ENCODE measurements at regions not wholly inside any gene's neighbourhood (a gene's known extent, or its start where the extent isn't known, plus 50 kb on each side); places are given as distances from the start of the nearest gene placed in this dataset.

DNA sequence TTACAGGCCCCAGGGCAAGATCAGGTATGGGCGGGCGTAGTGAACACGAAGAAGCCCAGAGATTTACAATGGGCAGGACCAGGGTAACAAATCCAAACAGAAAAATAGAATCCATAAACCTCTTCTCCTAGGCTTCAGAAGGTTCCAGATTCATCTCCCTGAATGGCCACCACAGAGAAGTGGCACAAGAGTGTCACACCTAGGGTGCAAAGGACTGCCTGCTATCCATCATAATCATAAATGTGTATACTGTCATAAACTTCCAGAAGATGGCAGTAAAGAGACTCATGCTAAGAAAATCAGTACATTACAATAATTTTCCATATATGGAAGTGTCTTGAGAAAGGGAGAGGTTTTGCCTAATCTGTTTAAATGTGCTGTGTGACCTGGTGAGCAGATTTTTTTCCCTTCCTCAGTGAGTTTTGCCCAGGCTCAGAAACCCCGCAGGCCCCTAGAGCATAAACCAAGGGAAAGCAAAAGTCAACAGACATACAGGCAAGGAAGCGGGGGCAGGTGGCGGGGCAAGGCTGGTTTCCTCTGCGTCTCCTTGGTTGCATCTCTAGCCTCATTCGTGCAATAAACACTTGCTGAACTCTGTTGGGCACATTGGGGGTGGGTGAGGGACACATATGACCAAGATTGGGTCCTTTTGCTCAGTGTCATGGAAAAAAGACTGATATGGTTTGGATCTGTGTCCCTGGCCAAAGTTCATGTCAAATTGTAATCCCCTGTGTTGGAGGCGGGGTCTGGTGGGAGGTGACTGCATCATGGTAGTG lies 92.0 kb upstream of the CDH5 start:
- no peak for DNase-seq (ENCODE audit: low read depth, low spot score)
- Mint-ChIP-seq H3K9me3 (peaks cover 10% of the 10 kb centered on the region), H3K36me3 (ENCODE audit: low read depth) (peaks cover 2% of the 10 kb centered on the region), H3K4me3 (no peak overlapping the region), H3K4me1 (peaks cover 9% of the 10 kb centered on the region), H3K27me3 (ENCODE audit: low read depth) (peaks cover 19% of the 10 kb centered on the region), H3K27ac (ENCODE audit: unreplicated experiment) (no peak overlapping the region)
- TF ChIP-seq, protein P1, sequence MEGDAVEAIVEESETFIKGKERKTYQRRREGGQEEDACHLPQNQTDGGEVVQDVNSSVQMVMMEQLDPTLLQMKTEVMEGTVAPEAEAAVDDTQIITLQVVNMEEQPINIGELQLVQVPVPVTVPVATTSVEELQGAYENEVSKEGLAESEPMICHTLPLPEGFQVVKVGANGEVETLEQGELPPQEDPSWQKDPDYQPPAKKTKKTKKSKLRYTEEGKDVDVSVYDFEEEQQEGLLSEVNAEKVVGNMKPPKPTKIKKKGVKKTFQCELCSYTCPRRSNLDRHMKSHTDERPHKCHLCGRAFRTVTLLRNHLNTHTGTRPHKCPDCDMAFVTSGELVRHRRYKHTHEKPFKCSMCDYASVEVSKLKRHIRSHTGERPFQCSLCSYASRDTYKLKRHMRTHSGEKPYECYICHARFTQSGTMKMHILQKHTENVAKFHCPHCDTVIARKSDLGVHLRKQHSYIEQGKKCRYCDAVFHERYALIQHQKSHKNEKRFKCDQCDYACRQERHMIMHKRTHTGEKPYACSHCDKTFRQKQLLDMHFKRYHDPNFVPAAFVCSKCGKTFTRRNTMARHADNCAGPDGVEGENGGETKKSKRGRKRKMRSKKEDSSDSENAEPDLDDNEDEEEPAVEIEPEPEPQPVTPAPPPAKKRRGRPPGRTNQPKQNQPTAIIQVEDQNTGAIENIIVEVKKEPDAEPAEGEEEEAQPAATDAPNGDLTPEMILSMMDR (conservative IDR thresholded peaks at IDR 0.05): peak; percentile 25

DNA sequence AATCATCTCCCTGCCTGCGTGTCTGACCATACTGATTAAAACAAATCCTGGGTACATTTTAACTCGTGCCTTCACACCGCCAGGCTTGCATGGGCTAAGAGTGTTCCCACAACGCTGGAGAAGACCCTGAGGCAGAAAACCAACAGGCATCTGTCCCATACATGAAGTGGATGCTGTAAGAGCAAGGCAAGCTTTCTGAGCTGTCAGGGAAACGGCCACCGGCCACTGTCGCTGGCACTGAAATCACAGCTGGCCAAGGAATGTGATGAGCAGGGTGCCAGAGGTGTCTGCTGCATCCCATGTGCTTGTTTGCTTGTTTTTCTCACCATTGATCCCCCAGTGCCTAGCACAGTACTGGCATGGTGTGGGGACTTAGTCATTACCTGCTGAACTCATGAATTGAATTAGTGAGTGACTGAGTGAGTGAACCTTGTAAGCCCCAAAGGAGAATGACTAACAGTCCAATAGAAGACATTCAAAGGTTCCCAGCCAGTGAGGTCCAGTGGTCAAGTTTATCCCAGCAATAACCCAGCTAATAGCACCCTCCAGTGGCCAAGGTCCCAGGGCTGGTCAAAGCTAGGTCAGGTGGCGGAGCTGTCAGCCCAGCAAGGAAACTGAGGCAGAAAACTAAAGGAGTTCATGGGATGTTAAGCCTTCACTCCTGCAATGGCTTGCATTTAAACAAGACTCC lies 92.7 kb upstream of the CDH5 start:
- H3K27ac Mint-ChIP-seq (ENCODE audit: unreplicated experiment): no peak overlapping the region
- peaks cover 9% of the 10 kb centered on the region for H3K4me1 Mint-ChIP-seq
- H3K27me3 Mint-ChIP-seq (ENCODE audit: low read depth): peaks cover 23% of the 10 kb centered on the region
- H3K9me3 Mint-ChIP-seq: peaks cover 4% of the 10 kb centered on the region
- TF ChIP-seq, protein P1 (conservative IDR thresholded peaks at IDR 0.05): peak; percentile 38
- no peak for DNase-seq (ENCODE audit: low read depth, low spot score)
- H3K4me3 Mint-ChIP-seq: no peak overlapping the region
- H3K36me3 Mint-ChIP-seq (ENCODE audit: low read depth): peaks cover 2% of the 10 kb centered on the region

DNA sequence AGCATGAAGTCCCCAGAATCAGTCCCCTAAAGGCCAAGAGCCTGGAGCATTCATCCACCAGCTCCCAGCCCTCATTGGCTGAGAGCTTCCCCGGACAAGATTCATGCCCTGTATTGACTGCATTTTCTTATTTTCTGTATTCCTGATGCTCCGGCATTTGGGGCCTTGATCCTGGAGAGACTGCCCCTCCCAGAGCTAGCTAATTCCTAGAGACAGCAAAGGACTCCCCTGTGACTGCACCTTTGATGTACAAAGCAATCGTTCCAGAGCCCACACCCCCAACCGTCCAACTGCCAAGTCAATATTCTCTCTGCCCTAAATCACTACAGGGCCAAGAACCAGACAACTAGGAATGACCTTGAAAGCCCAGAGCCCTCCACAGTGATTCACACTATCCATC lies 93.4 kb upstream of the CDH5 start:
- DNase-seq (ENCODE audit: low read depth, low spot score): no peak
- H3K36me3 Mint-ChIP-seq (ENCODE audit: low read depth): no peaks in the 10 kb centered on the region
- H3K9me3 Mint-ChIP-seq: peaks cover 4% of the 10 kb centered on the region
- no peak overlapping the region for H3K4me3 Mint-ChIP-seq
- peaks cover 27% of the 10 kb centered on the region for H3K27me3 Mint-ChIP-seq (ENCODE audit: low read depth)
- TF ChIP-seq, protein P1 (conservative IDR thresholded peaks at IDR 0.05): no peak
- peaks cover 9% of the 10 kb centered on the region for H3K4me1 Mint-ChIP-seq
- no peak overlapping the region for H3K27ac Mint-ChIP-seq (ENCODE audit: unreplicated experiment)

DNA sequence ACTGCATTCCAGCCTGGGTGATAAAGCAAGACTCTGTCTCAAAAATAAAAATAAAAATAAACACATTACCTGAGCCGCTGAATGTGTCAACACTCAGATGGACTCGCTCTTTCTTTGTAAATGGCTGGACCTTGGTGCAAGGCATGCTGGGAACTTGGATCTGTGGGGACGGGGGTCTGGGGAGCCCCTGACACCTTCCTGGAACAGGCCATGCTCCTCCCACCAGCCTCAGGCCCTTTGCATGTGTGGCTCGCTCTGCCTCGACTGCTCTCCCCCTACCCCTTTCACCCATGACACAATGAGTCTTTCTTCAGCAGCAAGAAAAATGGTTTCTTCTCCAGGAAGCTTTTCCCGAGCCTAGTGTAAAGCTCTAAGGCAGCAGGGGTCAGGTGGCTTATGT lies 94.0 kb upstream of the CDH5 start:
- TF ChIP-seq, protein P1 (conservative IDR thresholded peaks at IDR 0.05): no peak
- Mint-ChIP-seq H3K9me3 (peaks cover 4% of the 10 kb centered on the region), H3K36me3 (ENCODE audit: low read depth) (no peaks in the 10 kb centered on the region), H3K27ac (ENCODE audit: unreplicated experiment) (no peak overlapping the region), H3K4me3 (no peak overlapping the region), H3K4me1 (peaks cover 9% of the 10 kb centered on the region), H3K27me3 (ENCODE audit: low read depth) (peaks cover 33% of the 10 kb centered on the region)
- no peak for DNase-seq (ENCODE audit: low read depth, low spot score)

- Mint-ChIP-seq H3K27me3 (ENCODE audit: low read depth) (peaks cover 42% of the 10 kb centered on the region), H3K4me3 (no peak overlapping the region), H3K36me3 (ENCODE audit: low read depth) (no peaks in the 10 kb centered on the region), H3K27ac (ENCODE audit: unreplicated experiment) (no peak overlapping the region), H3K4me1 (peaks cover 17% of the 10 kb centered on the region), H3K9me3 (peaks cover 4% of the 10 kb centered on the region)
- TF ChIP-seq, protein P1 (conservative IDR thresholded peaks at IDR 0.05): no peak
- DNase-seq (ENCODE audit: low read depth, low spot score): no peak
Measured at GRCh38 chr16:66271074-66272060, 95.1 kb upstream of the CDH5 start.
